ENCODE measurements at regions not wholly inside any gene's neighbourhood (a gene's known extent, or its start where the extent isn't known, plus 50 kb on each side); places are given as distances from the start of the nearest gene placed in this dataset.

GRCh38 chr13:30124131-30124768 is 183.1 kb downstream of the KATNAL1 start:
- TF ChIP-seq EZH2 (IDR thresholded peaks at IDR 0.05; ENCODE audit: borderline replicate concordance, low read depth, low read length, severe bottlenecking) = no peak
- TF ChIP-seq CTCF (IDR thresholded peaks at IDR 0.05; ENCODE audit: borderline replicate concordance, extremely low read depth, low read length, poor library complexity, severe bottlenecking) = no peak
